HG03064 (cell line): ENCODE measurements at regions not wholly inside any gene's neighbourhood (a gene's known extent, or its start where the extent isn't known, plus 50 kb on each side); places are given as distances from the start of the nearest gene placed in this dataset.

Source experiments
- ATAC-seq: cut with Tn5 transposase; IDR thresholded peaks from one replicate; pipeline ENCODE4 v1.9.1; 2021; ENCODE audit warnings: low read depth; ENCODE audit not compliant: unreplicated experiment

DNA sequence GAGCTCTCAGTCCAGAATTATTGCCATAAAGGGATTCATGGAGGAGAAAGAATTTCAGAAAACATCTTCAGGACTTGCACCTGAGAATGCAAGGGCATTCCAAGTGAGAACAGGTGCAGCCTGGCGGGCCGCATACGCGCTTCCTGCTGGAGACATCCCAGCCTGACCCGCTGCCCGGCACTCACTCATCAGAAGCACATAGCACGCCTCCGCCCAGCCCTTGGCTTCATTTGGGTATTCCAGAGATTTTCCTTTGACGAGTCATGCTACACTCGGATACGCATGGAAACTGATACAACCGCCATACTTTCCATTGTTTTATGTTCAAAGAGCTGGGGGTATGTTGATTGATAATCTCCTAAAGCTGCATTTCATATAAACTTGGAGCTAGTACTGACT is 228.0 kb upstream of the ID2 start:
- no peak for ATAC-seq

DNA sequence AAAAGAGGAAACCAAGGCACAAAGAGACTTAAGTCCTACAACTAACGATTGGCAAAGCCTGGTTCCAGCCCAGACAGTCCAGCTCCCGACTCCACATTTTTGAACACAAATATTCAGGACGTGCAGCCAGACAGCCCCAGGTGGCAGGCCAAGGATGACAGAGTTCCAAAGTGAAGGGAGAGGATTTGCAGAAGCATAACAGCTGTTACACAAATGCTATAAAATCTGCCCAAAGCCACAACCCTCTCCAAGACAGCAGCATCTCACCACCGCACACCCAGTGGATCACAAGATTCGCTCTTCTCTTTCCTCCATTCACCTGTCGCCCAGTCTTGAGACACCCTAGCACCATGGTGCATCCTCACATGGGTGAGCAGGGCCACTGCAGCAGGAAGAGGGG is 227.1 kb upstream of the ID2 start:
- no peak for ATAC-seq

DNA sequence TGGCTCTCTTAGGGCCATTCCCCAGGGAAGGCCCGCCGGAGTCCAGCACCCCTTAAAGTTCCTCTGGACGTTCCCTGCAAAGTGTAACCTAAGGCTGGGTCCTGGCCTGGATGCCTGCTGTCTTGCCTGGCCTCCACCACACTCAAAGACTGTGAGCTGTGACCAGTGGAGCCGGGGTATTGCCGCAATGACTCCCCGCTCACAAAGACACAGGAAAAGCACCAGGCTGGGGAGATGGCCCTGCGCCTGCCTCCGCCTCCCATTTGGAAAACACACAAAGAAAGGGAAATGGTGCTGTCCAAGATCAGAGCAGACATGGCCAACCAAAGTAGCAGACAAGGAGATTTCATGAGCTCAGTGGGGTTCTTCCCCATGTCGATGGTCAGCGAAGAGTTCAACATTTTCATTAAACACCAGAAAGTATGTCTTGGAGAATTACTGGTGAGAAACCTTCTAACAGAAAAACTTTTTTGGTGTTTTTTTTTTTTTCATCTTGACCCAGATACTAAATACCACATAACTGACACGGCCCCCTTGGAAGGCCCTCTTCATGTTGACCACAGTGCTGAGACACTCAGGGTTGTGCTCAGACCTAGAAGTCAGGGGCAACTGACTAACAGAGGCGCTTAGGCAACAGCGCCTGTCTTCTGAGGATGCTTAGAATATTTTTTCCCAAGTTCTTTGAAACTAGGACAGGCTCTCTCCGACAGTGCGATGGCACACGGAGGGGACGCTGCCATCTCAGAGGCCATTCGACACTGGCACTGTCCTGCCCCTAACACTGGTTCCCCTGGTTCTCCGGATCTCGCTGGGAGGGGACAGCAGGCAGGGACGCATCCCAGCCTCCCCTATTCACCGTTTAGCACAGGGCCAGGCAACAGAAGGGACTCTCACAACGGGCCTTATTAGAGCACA is 226.4 kb upstream of the ID2 start:
- ATAC-seq, result no peak

DNA sequence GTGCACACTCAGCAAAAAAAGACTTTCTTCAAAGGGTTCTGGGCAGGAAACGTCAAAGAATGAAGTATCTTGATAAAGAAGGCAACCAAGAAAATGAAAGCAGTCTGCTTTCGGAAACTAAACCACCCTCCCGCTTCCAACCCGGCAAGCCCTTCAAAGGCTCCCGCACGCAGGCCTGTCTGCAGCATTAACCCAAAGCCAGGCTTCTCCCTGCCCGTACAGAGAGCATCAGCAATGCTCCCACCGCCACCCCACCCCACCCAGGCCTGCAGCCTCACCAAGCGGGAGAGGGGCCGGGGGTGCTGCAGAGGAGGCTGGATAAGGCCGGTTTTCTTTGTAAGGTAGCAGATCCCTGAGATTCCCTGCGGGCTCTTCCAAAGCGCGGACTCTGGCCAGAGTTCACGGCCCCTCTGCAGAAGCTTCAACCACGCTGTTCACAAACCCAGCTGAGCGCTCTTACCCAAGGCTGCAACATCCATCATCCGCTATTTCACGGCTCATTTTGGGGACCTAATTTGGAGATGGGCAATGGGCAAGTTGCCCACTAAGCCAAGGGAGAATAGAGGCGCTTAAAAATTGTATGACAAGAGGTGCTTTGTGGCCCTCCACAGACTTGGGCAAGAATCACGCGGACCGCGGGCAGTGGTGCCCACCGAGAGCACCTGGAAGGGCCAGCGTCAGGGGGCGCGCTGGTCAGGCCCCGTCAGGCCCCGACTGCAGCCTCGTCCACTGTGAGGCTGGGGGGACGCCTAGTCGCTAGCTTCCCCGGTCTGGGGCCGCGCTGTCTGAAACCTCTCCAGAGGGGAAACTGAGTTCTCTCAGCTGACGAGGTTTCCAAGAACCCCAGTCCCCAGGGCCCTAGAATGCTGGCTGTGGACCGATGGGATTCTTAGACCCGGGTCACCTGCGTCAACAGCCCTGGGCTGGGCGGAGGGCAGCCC is 225.4 kb upstream of the ID2 start:
- peak; percentile 71 for ATAC-seq

DNA sequence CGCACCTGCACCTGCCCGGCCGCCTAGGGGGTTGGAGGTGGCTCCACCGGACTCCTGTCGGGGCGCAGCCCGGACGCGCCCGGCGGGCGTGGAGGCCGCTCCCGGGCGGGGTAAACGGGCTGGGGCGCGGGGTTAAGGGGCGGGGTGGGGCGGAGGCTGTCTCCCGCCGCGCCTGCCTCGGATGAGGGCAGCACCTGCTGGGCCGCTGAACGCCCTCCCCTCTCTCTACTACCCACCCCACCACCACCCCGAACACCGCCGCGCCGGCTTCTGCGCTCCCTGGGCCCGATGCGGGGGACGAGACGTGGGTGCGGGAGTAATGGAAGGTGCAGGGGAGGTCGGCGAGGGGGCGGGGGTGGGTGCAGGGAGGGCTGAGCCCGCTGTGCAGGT is 224.8 kb upstream of the ID2 start:
- ATAC-seq, result no peak

DNA sequence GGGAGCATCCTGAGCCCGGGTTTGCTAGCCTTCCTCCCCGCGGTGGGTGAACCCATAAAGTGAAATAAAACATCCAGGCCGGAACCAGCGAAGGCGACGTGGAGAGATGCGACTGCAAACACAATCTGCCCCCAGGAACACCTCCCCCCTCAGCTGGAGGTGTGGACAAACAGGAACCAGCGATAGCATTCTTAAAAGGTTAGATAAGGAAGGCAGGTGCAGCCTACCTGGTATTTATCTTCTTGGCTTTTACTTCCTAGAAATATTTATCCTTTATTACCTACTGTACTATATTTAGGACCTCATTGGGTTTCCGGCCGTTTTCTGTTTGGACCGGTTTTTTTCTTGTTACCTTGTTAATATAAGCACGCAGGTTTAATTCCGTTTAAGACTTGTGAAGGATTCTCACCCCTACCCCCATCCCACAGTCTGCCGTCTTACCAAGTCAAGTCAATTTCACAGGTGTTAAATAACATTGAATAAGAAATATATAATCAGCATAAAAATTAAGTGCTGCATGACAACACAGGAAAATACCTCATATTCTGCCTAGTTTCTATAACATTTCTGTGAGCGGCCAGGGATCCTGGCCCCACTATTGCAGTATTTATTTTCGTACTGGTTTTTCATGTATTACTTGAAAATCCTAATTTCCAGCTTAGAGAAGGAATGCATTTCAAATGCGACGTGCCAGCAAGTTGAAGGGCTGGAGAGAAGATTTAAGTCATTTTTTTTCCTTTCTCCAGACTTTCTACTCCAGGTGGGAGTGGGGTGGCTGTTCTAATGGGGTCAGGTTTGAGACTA is 224.0 kb upstream of the ID2 start:
- no peak for ATAC-seq

DNA sequence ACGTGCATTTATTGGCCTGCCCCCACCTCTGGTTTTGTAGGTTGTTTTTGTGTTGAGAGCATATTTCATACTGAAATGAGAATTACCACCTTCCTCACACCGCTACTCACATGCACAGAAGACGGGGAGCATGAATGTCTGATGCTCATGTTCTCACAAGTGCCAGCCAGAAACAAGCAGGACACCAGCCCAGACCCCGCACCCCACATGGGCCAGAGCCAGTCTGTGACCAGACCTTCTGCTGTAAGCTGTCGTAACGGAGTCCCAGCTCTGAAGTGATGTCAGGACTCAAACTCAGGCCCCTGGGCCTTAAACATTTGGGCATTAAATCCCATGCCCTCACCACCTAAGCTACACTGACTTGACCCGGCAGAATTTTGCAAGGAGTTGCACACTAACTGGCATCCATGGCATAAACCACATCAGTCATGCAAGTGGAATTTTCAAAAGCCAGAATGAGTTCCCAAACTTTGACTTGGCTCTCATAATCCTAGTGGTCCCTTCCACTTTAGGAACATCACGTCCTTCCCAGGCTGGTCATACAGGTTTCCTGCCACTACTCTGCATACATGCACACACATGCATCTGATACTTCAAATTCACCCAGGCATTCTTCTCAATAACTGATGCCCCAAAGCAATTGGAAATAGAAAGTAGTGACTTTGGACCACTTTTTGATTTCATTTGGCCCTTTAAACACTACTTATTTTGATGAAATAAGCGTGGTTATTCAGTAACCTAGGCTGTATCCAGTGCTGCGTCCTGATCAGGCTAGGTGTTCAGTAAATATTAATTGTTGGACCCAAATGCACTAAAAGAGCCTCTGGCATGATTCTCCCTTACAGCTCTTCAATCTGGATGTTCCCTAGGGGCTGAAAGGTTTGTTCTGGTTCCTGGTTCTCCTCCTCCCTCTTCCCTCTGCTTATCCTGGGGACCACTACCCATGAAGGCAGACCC is 223.1 kb upstream of the ID2 start:
- ATAC-seq, result no peak

DNA sequence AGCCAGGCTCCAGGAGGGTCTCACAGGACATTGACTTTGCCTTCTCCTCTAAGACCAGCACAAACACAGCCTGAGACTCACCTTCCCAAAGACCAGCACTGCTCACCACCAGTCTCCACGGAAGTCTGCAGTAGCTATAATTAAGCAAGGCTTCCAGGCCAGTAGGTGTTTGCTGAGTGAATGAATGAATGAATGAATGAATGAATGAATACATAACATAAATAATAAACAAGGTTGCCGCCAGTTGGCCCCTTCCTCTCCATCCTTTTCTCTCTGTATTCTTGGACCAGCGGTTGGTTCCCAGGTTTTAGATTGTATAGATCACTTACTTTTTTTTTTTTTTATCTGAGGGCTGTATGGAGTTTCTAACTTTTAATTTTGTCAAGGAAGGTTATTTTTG is 222.4 kb upstream of the ID2 start:
- no peak for ATAC-seq

DNA sequence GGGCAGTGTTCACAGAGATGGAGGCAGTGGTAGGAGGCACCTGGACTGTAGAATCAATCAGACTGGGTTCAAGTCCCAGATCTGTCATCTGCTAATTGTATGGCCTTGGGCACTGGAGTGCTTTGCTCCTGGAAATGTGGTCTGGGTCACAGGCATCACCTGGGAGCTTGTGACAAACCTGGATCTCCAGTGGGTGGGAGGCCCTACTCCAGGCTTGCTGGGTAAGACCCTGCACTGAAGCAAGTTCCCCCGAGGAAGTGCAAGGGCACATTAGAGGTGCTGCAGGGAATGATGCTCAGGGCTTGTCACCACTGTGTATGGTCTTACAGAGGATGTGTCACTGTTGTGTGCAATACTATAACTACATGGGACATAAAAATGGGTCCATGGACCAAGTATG is 220.5 kb upstream of the ID2 start:
- no peak for ATAC-seq

DNA sequence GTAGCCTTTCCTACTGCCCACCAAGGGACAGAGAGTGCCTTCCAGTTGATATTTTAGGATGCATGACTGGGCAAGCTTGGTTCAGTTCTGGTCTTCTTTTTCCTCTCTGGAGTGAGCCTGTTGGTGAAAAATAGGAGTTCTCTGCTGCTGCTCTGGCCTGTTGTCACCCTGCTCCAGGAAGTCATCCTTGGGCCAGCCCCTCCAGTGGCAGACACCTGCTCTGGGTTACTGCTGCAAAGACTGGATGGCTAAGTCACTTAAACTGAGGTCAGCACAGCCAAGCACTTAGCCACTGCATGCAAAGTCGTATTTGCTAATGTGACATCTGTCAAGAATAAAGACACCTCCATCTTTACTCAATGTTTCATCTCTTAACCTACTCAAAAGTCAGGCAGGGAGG is 219.6 kb upstream of the ID2 start:
- ATAC-seq, result no peak

DNA sequence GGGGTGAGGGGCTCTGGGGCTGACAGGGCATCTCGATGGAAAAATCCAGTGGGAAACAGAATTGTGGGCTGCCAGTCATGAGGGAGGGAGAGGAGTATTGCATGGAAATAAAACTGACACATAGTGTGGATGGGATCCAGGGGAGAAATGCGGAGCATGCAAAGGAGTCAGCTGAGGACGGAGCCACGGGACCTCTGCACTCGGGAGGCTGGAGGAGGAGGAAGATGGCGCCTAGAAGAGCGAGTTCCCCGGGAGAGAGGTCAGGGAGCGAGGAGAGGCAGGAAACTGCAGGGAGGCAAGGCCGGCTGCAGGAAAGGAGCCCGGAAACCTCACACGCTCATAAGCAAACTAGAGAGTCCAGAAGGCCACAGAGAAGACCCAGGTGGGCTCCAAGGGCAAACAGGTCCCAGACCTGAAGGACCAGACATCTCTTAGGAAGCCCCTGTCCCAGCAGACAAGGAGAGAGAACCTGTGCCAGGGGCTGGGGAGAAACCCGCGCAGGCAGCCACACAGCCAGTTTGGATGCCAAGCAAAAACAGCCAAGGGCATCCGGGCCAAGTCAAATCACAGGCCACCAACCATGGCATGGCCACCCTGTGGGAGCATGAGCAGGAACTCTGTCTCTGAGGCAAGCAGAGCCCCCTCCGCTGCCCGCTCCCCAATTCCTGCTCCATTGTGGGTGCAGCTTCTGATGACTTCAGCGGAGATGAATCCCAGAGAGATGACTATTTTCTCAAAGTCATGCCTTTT is 218.8 kb upstream of the ID2 start:
- ATAC-seq, result no peak

DNA sequence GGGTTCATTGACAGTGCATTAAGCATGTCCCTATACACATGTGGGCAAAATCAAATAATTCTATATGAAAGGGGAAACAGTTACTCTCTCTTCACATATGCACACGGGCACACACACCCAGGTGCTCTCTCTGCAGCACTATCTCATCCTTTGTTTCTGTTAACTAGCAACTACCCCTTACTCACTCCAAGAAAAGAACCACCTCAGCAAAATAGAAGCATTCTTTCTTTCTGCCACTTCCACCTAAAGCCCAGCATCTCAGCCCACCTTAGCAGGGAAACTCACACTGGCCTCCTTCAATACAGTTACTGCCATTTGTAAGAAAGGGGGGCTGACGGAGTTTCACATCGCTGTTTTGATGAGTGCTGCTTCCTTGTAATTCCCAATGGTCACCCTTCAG is 216.3 kb upstream of the ID2 start:
- no peak for ATAC-seq

DNA sequence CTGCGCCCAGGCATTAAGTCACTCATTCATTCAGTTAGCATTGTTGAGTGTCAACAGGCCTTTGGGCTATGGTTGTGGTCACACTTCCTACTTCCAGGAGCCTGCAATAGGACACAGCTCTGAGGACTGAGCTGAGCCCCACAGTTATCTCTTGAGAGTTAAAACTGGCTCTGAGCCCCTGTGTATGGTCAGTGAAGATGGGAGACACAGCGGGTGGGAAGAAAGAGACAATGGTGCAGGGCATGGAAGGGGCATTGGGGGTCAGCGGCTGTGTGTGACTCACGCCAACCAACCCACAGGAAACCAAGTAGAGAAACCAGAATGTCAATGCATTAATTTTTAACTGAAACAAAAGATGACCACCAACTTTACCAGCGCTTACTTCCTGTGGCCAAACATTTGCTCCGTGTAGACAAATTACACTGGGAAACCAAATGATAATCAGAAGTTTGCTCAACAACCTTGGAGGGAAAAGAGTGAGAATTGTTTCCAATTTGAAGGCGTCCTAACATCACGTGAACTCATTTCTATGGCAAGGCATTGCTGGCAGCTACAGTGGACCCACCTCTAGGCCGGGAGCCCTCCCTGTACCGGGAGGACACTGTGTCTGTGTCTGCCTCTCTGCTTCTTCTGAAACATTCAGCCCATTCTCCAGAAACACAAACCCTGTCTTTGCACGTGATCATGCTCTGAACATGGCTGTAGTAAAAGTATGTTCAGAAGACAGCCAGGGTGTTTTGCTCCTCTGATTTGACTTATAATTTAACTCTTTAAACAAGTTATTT is 212.0 kb upstream of the ID2 start:
- ATAC-seq, result no peak

DNA sequence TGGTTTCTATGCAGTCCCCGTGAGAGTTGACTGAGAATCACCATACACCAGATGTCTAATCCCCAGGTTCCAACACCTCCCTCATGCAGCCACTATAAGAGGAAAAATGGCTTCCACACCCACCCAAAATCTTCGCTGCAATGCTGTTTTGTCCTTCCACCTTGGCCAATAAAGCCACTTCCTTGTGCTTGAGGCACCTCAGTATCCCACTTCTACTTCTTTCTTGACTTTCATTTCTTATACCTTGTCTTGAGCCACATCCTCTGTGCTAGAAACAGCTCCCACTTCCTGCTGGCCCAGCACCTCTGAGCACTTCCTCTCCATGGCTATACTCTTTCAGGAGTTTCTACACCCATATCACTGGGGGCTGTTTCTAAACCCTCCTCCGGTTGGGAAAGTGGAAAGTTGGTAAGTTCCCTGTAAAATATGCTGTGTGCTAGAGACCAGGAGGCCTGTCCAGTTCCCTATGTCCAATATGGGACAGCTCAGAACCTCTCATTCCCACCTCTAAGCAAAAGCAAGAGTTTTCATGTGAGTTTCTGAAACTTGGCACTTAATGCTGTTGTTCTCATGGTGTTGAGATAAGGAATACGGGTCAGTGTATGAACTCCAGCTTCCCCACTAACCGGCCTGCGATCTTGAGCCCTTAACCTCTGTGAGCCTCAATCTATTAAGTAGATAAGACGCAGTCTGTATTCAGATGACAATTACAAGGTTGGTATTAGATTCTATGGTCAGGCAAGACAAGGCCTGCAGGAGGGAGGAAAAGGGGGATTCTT is 209.1 kb upstream of the ID2 start:
- peak; percentile 67 for ATAC-seq

DNA sequence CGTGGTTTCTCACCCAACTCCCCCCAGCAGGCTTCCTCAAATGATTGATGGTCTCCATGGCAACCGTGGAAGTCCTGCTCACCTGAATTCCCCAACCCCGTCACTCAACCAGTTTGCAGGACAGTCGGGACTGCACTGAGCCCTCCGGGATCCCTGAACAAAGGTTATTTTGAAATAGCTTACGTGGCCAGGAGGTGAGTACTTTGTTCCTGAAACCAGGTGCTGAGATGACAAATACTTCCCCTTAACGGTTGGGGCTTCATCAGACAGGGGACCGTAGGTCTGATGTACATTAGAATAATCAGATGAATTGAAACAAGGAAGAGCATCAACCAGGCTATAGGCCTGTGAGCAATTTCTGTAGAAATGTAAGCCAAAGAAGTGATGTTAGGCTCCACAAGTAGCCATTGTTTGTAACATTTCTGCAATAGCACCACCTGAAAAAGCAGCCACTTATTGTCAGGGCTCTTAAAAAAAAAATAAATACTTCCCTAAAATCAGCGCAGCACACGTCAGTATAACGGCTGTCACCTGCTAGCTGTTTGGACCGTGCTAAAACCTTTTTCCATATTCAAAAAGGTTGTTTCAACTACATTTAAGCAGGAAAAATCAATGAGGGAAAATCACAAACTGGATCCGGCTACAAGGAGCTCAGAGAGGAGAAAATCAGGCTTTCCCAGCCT is 206.4 kb upstream of the ID2 start:
- ATAC-seq, result no peak

DNA sequence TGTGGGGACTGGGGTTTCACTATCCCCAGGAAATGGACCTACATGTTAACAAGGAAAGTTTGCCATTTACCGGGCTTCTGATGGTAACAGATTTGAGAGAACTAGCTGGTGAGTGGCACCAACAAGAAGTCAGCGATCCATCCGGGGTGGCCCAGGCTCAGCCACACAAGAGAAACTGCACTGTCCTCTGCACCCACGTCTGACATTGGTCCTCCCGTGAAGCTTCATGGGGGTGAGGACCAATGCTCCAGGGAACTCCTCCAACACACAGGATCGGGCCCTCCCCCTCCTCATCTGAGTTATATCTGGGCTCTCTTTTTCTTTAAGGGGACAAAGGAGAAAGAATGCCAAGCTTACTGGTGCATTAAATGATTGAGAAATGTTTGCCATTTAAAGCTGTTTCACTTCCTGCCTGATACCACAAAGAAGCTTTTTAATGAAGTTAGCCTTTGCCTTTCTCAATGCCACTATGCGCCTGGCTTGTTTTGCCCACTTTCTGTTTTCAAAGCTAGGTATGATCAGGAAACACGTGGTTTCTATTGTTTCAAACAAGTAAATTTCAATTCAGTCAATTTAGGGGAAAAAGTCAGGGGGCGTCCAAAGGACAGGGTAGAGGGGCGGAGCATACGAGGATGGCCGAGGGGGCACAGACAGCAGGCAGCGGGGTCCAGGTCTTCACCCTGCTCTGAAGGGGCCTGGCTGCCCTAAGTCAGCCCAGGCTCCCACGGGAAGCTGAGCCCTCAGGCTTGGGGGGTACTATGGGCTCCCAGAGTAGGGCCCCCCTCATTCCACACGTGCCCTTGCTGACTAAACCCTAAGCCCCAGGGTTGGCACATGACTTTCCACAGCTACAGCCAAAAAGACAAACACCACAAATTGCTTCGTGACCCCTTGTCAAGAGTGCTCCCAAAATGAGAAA is 204.0 kb upstream of the ID2 start:
- ATAC-seq, result peak; percentile 44
